Stomach smooth muscle (tissue), 2 donors: ENCODE measurements at regions not wholly inside any gene's neighbourhood (a gene's known extent, or its start where the extent isn't known, plus 50 kb on each side); places are given as distances from the start of the nearest gene placed in this dataset.

ENCODE experiments used
- H3K27ac ChIP-seq: one replicate; pipeline ENCODE4 v1.7.0; 2013; ENCODE audit warnings: mild to moderate bottlenecking, low read length, inconsistent platforms
- H3K27me3 ChIP-seq, 2 donors: one replicate each; pipeline ENCODE4 v1.7.0; 2013; ENCODE audit warnings: low read length in 2 of 2; ENCODE audit not compliant: insufficient read depth in 2 of 2, control insufficient read depth in 1 of 2
- H3K36me3 ChIP-seq, 2 donors: one replicate each; pipeline ENCODE4 v1.7.0; 2013; ENCODE audit warnings: low read length in 2 of 2; ENCODE audit not compliant: control insufficient read depth in 2 of 2, insufficient read depth in 2 of 2
- H3K4me1 ChIP-seq: one replicate; pipeline ENCODE4 v1.7.0; 2013; ENCODE audit warnings: low read length; ENCODE audit not compliant: control insufficient read depth, insufficient read depth
- H3K4me3 ChIP-seq, 2 donors: one replicate each; pipeline ENCODE4 v1.7.0; 2013; ENCODE audit warnings: low read length in 2 of 2
- H3K9ac ChIP-seq, 2 donors: one replicate each; pipeline ENCODE4 v1.7.0; 2013; ENCODE audit warnings: low read length in 2 of 2, mild to moderate bottlenecking in 1 of 2
- H3K9me3 ChIP-seq, 2 donors: one replicate each; pipeline ENCODE4 v1.7.0; 2013; ENCODE audit warnings: low read length in 2 of 2; ENCODE audit not compliant: control insufficient read depth in 2 of 2
- donor health status: healthy.
- donor health status: Pancreatic carcinoma.

- H3K9ac ChIP-seq, result no peak overlapping the region
- no peaks in the 10 kb centered on the region for H3K9me3 ChIP-seq
- H3K4me1 ChIP-seq, result peaks cover 3% of the 10 kb centered on the region
- no peak overlapping the region for H3K4me3 ChIP-seq
- H3K27ac ChIP-seq, result no peak overlapping the region
- no peaks in the 10 kb centered on the region for H3K36me3 ChIP-seq
- peaks cover 5 to 15% of the 10 kb centered on the region in 2 donors for H3K27me3 ChIP-seq
Observed at GRCh38 chr6:44560458-44561059, 173.1 kb downstream of the CDC5L start.

- Histone ChIP-seq H3K4me1 (peaks cover 3% of the 10 kb centered on the region), H3K27ac (no peak overlapping the region), H3K36me3 (no peaks in the 10 kb centered on the region), H3K27me3 (peaks cover 5 to 15% of the 10 kb centered on the region in 2 donors), H3K9me3 (no peaks in the 10 kb centered on the region), H3K9ac (no peak overlapping the region), H3K4me3 (no peak overlapping the region)
Observed at GRCh38 chr6:44561060-44561623, 173.6 kb downstream of the CDC5L start.

GRCh38 chr6:44561832-44562665 is 174.5 kb downstream of the CDC5L start:
- H3K9me3 ChIP-seq, result no peaks in the 10 kb centered on the region
- H3K27me3 ChIP-seq, result peaks cover 5 to 15% of the 10 kb centered on the region in 2 donors
- no peak overlapping the region for H3K27ac ChIP-seq

GRCh38 chr6:44563397-44563796 is 175.9 kb downstream of the CDC5L start:
- Histone ChIP-seq H3K4me1 (peaks cover 5% of the 10 kb centered on the region), H3K4me3 (no peak overlapping the region), H3K27ac (no peak overlapping the region), H3K36me3 (no peaks in the 10 kb centered on the region), H3K9ac (no peak overlapping the region), H3K27me3 (peaks cover 5 to 15% of the 10 kb centered on the region in 2 donors), H3K9me3 (no peaks in the 10 kb centered on the region)

More at GRCh38 chr6:44561832-44562665, 174.5 kb downstream of the CDC5L start:
- no peaks in the 10 kb centered on the region for H3K36me3 ChIP-seq
- peaks cover 3% of the 10 kb centered on the region for H3K4me1 ChIP-seq
- no peak overlapping the region for H3K4me3 ChIP-seq
- no peak overlapping the region for H3K9ac ChIP-seq

GRCh38 chr6:44564906-44565524 is 177.5 kb downstream of the CDC5L start:
- peaks cover 5 to 15% of the 10 kb centered on the region in 2 donors for H3K27me3 ChIP-seq
- H3K4me3 ChIP-seq, result no peak overlapping the region
- H3K27ac ChIP-seq, result no peak overlapping the region
- no peak overlapping the region for H3K9ac ChIP-seq
- H3K4me1 ChIP-seq, result peaks cover 12% of the 10 kb centered on the region
- H3K36me3 ChIP-seq, result no peaks in the 10 kb centered on the region
- H3K9me3 ChIP-seq, result no peaks in the 10 kb centered on the region

GRCh38 chr6:44567406-44567805 is 179.9 kb downstream of the CDC5L start:
- Histone ChIP-seq H3K36me3 (no peaks in the 10 kb centered on the region), H3K9ac (no peak overlapping the region), H3K9me3 (no peaks in the 10 kb centered on the region), H3K27me3 (peaks cover 0 to 5% of the 10 kb centered on the region in 2 donors), H3K27ac (no peak overlapping the region), H3K4me1 (peaks cover 12% of the 10 kb centered on the region), H3K4me3 (no peak overlapping the region)

GRCh38 chr6:44569131-44569530 is 181.6 kb downstream of the CDC5L start:
- no peak overlapping the region for H3K9ac ChIP-seq
- H3K36me3 ChIP-seq, result no peaks in the 10 kb centered on the region
- H3K9me3 ChIP-seq, result no peaks in the 10 kb centered on the region
- H3K4me3 ChIP-seq, result no peak overlapping the region
- no peaks in the 10 kb centered on the region for H3K27me3 ChIP-seq
- no peak overlapping the region for H3K27ac ChIP-seq
- peaks cover 12% of the 10 kb centered on the region for H3K4me1 ChIP-seq

GRCh38 chr6:44569931-44570385 is 182.5 kb downstream of the CDC5L start:
- peaks cover 12% of the 10 kb centered on the region for H3K4me1 ChIP-seq
- H3K27ac ChIP-seq, result no peak overlapping the region
- H3K27me3 ChIP-seq, result no peaks in the 10 kb centered on the region
- H3K9ac ChIP-seq, result no peak overlapping the region
- no peaks in the 10 kb centered on the region for H3K9me3 ChIP-seq
- no peaks in the 10 kb centered on the region for H3K36me3 ChIP-seq
- peak overlapping the region; percentile 34 to 35 for H3K4me3 ChIP-seq

GRCh38 chr6:44571510-44571909 is 184.0 kb downstream of the CDC5L start:
- Histone ChIP-seq H3K9ac (no peak overlapping the region), H3K4me3 (no peak overlapping the region), H3K27me3 (no peaks in the 10 kb centered on the region), H3K36me3 (no peaks in the 10 kb centered on the region), H3K9me3 (no peaks in the 10 kb centered on the region), H3K4me1 (peaks cover 12% of the 10 kb centered on the region), H3K27ac (no peak overlapping the region)

- Histone ChIP-seq H3K27me3 (no peaks in the 10 kb centered on the region), H3K4me1 (peaks cover 10% of the 10 kb centered on the region), H3K27ac (no peak overlapping the region), H3K36me3 (no peaks in the 10 kb centered on the region), H3K9me3 (no peaks in the 10 kb centered on the region), H3K9ac (no peak overlapping the region), H3K4me3 (no peak overlapping the region)
Observed at GRCh38 chr6:44572346-44572745, 184.8 kb downstream of the CDC5L start.
